Activated T-helper 2 cell treated with anti-CD3 and anti-CD28 coated beads, Interferon-gamma antibody, Interleukin-2, Interleukin-4, amounts not matched to agents 10 μg/mL and 5 μg/mL and 100 μg/mL, durations not matched to agents 14 hours and 24 hours and 36 hours (primary cell): ENCODE measurements at regions not wholly inside any gene's neighbourhood (a gene's known extent, or its start where the extent isn't known, plus 50 kb on each side); places are given as distances from the start of the nearest gene placed in this dataset.

Experiments
- DNase-seq: peaks from one replicate; pipeline ENCODE4 v3.0.0; 2021; ENCODE audit warnings: low spot score
- H3K27ac Mint-ChIP-seq: one replicate; pipeline ENCODE4 v1.8.0; 2021; ENCODE audit warnings: mixed read lengths
- H3K27me3 Mint-ChIP-seq: one replicate; pipeline ENCODE4 v1.8.0; 2021; ENCODE audit warnings: low read depth, mixed read lengths
- H3K36me3 Mint-ChIP-seq: one replicate; pipeline ENCODE4 v1.8.0; 2021; ENCODE audit warnings: low read depth, mixed read lengths
- H3K4me1 Mint-ChIP-seq: one replicate; pipeline ENCODE4 v1.8.0; 2021; ENCODE audit warnings: low read depth, mixed read lengths
- H3K4me3 Mint-ChIP-seq: one replicate; pipeline ENCODE4 v1.8.0; 2021; ENCODE audit warnings: low read depth, mild to moderate bottlenecking, moderate library complexity, mixed read lengths
- H3K9me3 Mint-ChIP-seq: one replicate; pipeline ENCODE4 v1.8.0; 2021; ENCODE audit warnings: mixed read lengths
- intact Hi-C: fragments of 100-400 bp; cut with micrococcal nuclease; formaldehyde crosslinking; loops from one replicate; pipeline ENCODE4 v1.15.1; 2023

- DNase-seq = no peak
- Mint-ChIP-seq H3K9me3 (no peaks in the 10 kb centered on the region), H3K36me3 (no peaks in the 10 kb centered on the region), H3K27ac (no peak overlapping the region), H3K4me1 (no peaks in the 10 kb centered on the region), H3K4me3 (no peak overlapping the region), H3K27me3 (no peaks in the 10 kb centered on the region)
- intact Hi-C loops = no loop called here
Observed at GRCh38 chr20:22371843-22372242, 212.5 kb downstream of the FOXA2 start.

GRCh38 chr20:22370137-22370536, 214.2 kb downstream of the FOXA2 start:
- Mint-ChIP-seq H3K27me3 (no peaks in the 10 kb centered on the region), H3K36me3 (no peaks in the 10 kb centered on the region), H3K4me1 (no peaks in the 10 kb centered on the region), H3K27ac (no peak overlapping the region), H3K9me3 (no peaks in the 10 kb centered on the region), H3K4me3 (no peak overlapping the region)
- no peak for DNase-seq
- intact Hi-C loops = no loop called here

GRCh38 chr20:22369100-22369499, 215.3 kb downstream of the FOXA2 start:
- intact Hi-C loops = no loop called here
- Mint-ChIP-seq H3K27ac (no peak overlapping the region), H3K36me3 (no peaks in the 10 kb centered on the region), H3K27me3 (no peaks in the 10 kb centered on the region), H3K4me1 (no peaks in the 10 kb centered on the region), H3K9me3 (no peaks in the 10 kb centered on the region), H3K4me3 (no peak overlapping the region)
- no peak for DNase-seq

- no peaks in the 10 kb centered on the region for H3K27me3 Mint-ChIP-seq
- no peaks in the 10 kb centered on the region for H3K4me1 Mint-ChIP-seq
- no peak overlapping the region for H3K27ac Mint-ChIP-seq
- intact Hi-C loops = no loop called here
- no peaks in the 10 kb centered on the region for H3K9me3 Mint-ChIP-seq
- no peak for DNase-seq
- H3K36me3 Mint-ChIP-seq = no peaks in the 10 kb centered on the region
- H3K4me3 Mint-ChIP-seq = no peak overlapping the region
Observed at GRCh38 chr20:22368235-22368634, 216.1 kb downstream of the FOXA2 start.

- DNase-seq = no peak
- H3K9me3 Mint-ChIP-seq = no peaks in the 10 kb centered on the region
- H3K27ac Mint-ChIP-seq = no peak overlapping the region
- no peak overlapping the region for H3K4me3 Mint-ChIP-seq
- intact Hi-C loops = no loop called here
- H3K4me1 Mint-ChIP-seq = no peaks in the 10 kb centered on the region
- H3K27me3 Mint-ChIP-seq = no peaks in the 10 kb centered on the region
- no peaks in the 10 kb centered on the region for H3K36me3 Mint-ChIP-seq
Observed at GRCh38 chr20:22366631-22367030, 217.7 kb downstream of the FOXA2 start.

- Mint-ChIP-seq H3K4me3 (no peak overlapping the region), H3K36me3 (no peaks in the 10 kb centered on the region), H3K27ac (no peak overlapping the region), H3K4me1 (no peaks in the 10 kb centered on the region), H3K9me3 (no peaks in the 10 kb centered on the region), H3K27me3 (no peaks in the 10 kb centered on the region)
- intact Hi-C loops = no loop called here
- no peak for DNase-seq
Observed at GRCh38 chr20:22354647-22355046, 229.7 kb downstream of the FOXA2 start.

- no peaks in the 10 kb centered on the region for H3K9me3 Mint-ChIP-seq
- no peak overlapping the region for H3K4me3 Mint-ChIP-seq
- no peaks in the 10 kb centered on the region for H3K4me1 Mint-ChIP-seq
- no peak overlapping the region for H3K27ac Mint-ChIP-seq
- no peaks in the 10 kb centered on the region for H3K36me3 Mint-ChIP-seq
- no peak for DNase-seq
- intact Hi-C loops = no loop called here
- H3K27me3 Mint-ChIP-seq = no peaks in the 10 kb centered on the region
Observed at GRCh38 chr20:22353586-22353985, 230.8 kb downstream of the FOXA2 start.

- intact Hi-C loops = no loop called here
Observed at GRCh38 chr20:22352019-22352418, 232.4 kb downstream of the FOXA2 start.

GRCh38 chr20:22350624-22351023, 233.7 kb downstream of the FOXA2 start:
- intact Hi-C loops = no loop called here
- H3K9me3 Mint-ChIP-seq = no peaks in the 10 kb centered on the region
- no peak overlapping the region for H3K27ac Mint-ChIP-seq
- peaks cover 2% of the 10 kb centered on the region for H3K4me1 Mint-ChIP-seq
- H3K36me3 Mint-ChIP-seq = no peaks in the 10 kb centered on the region
- no peaks in the 10 kb centered on the region for H3K27me3 Mint-ChIP-seq
- no peak overlapping the region for H3K4me3 Mint-ChIP-seq
- no peak for DNase-seq

More at GRCh38 chr20:22352019-22352418, 232.4 kb downstream of the FOXA2 start:
- H3K36me3 Mint-ChIP-seq = no peaks in the 10 kb centered on the region
- no peaks in the 10 kb centered on the region for H3K9me3 Mint-ChIP-seq
- no peak overlapping the region for H3K4me3 Mint-ChIP-seq
- no peaks in the 10 kb centered on the region for H3K27me3 Mint-ChIP-seq
- no peak for DNase-seq
- no peaks in the 10 kb centered on the region for H3K4me1 Mint-ChIP-seq
- H3K27ac Mint-ChIP-seq = no peak overlapping the region

- Mint-ChIP-seq H3K4me1 (peaks cover 2% of the 10 kb centered on the region), H3K36me3 (no peaks in the 10 kb centered on the region), H3K9me3 (no peaks in the 10 kb centered on the region), H3K27ac (no peak overlapping the region), H3K4me3 (no peak overlapping the region), H3K27me3 (no peaks in the 10 kb centered on the region)
- intact Hi-C loops = no loop called here
- DNase-seq = no peak
Observed at GRCh38 chr20:22348010-22348409, 236.4 kb downstream of the FOXA2 start.

- H3K4me1 Mint-ChIP-seq = peaks cover 2% of the 10 kb centered on the region
Observed at GRCh38 chr20:22346716-22347115, 237.7 kb downstream of the FOXA2 start.

GRCh38 chr20:22343612-22344011, 240.8 kb downstream of the FOXA2 start:
- H3K4me1 Mint-ChIP-seq = peaks cover 4% of the 10 kb centered on the region
- H3K27me3 Mint-ChIP-seq = peaks cover 1% of the 10 kb centered on the region
- H3K36me3 Mint-ChIP-seq = no peaks in the 10 kb centered on the region
- DNase-seq = no peak
- intact Hi-C loops = no loop called here
- no peaks in the 10 kb centered on the region for H3K9me3 Mint-ChIP-seq
- H3K4me3 Mint-ChIP-seq = no peak overlapping the region
- no peak overlapping the region for H3K27ac Mint-ChIP-seq

More at GRCh38 chr20:22346716-22347115, 237.7 kb downstream of the FOXA2 start:
- Mint-ChIP-seq H3K36me3 (no peaks in the 10 kb centered on the region), H3K27ac (no peak overlapping the region), H3K9me3 (no peaks in the 10 kb centered on the region), H3K27me3 (no peaks in the 10 kb centered on the region), H3K4me3 (no peak overlapping the region)
- DNase-seq = no peak
- intact Hi-C loops = no loop called here

- Mint-ChIP-seq H3K36me3 (no peaks in the 10 kb centered on the region), H3K27me3 (peaks cover 1% of the 10 kb centered on the region), H3K4me3 (no peak overlapping the region), H3K27ac (no peak overlapping the region), H3K9me3 (no peaks in the 10 kb centered on the region), H3K4me1 (peaks cover 4% of the 10 kb centered on the region)
- intact Hi-C loops = no loop called here
- DNase-seq = no peak
Observed at GRCh38 chr20:22342410-22342809, 242.0 kb downstream of the FOXA2 start.

- H3K9me3 Mint-ChIP-seq = no peaks in the 10 kb centered on the region
- no peak overlapping the region for H3K27ac Mint-ChIP-seq
- H3K4me3 Mint-ChIP-seq = no peak overlapping the region
- no peak for DNase-seq
- H3K4me1 Mint-ChIP-seq = peaks cover 2% of the 10 kb centered on the region
- no peaks in the 10 kb centered on the region for H3K36me3 Mint-ChIP-seq
- intact Hi-C loops = no loop called here
- H3K27me3 Mint-ChIP-seq = peaks cover 1% of the 10 kb centered on the region
Observed at GRCh38 chr20:22341508-22341907, 242.9 kb downstream of the FOXA2 start.
